ENCODE measurements at regions not wholly inside any gene's neighbourhood (a gene's known extent, or its start where the extent isn't known, plus 50 kb on each side); places are given as distances from the start of the nearest gene placed in this dataset.
"Not testable (repeated sequence)": the region's sequence is repeated elsewhere in the genome, so short reads cannot be mapped to it uniquely, and the experiment has no call there.

DNA sequence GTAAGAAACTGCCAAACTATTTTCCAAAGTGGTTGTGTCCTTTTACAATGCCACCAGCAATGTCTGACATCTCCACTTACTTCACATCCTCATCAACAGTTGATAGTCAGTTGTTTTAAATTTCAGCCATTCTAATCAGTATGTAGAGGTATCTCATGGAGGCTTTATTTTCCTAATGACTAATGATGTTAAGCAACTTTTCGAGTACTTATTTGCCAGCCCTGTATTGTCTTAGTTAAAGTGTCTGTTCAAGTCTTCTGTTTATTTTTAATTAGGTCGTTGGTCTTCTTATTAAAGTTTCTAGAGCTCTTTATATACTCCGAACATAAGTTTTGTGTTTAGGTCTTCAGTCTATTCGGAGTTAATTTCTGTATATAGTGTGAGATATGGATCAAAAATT lies 54.9 kb upstream of the NBPF12 start:
- H3K4me1 ChIP-seq; intact Hi-C loops (cut with DNase I); H3K4me3 ChIP-seq; H3K36me3 ChIP-seq; H3K9me3 ChIP-seq; DNase-seq (ENCODE audit: low spot score in 2 of 2); H3K27me3 ChIP-seq; H3K27ac ChIP-seq: not testable (repeated sequence)

DNA sequence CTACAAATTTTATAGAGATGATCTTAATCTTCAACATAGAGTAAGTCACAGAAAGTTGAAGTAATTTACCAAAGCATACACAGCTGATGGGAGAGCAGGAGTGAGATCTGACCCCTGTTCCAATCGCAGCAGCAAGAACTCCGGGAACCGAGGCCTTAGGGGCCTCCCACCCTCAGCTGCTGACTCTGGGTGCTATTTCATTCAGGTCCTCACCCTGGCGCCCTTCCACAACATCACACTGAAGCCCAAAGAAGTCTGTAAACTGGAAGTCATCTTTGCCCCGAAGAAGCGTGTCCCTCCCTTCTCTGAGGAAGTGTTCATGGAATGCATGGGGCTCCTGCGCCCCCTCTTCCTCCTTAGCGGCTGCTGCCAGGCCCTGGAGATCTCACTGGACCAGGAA lies 57.0 kb upstream of the NBPF12 start:
- H3K27ac ChIP-seq; H3K4me1 ChIP-seq; intact Hi-C loops (cut with DNase I); H3K27me3 ChIP-seq; H3K36me3 ChIP-seq; H3K4me3 ChIP-seq; DNase-seq (ENCODE audit: low spot score in 2 of 2); H3K9me3 ChIP-seq: not testable (repeated sequence)

DNA sequence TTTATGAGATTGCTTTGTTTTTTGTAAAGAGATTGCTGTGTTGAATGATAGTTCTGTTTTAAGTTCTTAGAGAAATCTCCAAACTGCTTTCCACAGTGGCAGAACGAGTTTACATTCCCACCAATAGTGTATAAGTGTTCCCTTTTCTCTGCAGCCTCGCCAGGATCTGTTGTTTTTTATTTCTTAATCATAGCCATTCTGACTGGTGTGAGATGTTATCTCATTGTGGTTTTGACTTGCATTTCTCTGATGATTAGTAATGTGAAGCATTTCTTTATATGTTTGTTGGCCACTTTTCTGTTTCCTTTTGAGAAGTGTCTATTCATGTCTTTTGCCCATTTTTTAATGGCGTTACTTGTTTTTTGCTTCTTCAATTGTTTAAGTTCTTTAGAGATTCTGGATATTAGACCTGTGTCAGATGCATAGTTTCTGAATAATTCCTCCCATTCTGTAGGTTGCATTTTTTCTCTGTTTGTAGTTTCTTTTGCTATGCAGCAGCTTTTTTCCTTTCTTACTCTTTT lies 74.3 kb upstream of the NBPF12 start:
- intact Hi-C loops (cut with DNase I); H3K27ac ChIP-seq; H3K36me3 ChIP-seq; H3K27me3 ChIP-seq; H3K4me1 ChIP-seq; H3K9me3 ChIP-seq; DNase-seq (ENCODE audit: low spot score in 2 of 2); H3K4me3 ChIP-seq: not testable (repeated sequence)

DNA sequence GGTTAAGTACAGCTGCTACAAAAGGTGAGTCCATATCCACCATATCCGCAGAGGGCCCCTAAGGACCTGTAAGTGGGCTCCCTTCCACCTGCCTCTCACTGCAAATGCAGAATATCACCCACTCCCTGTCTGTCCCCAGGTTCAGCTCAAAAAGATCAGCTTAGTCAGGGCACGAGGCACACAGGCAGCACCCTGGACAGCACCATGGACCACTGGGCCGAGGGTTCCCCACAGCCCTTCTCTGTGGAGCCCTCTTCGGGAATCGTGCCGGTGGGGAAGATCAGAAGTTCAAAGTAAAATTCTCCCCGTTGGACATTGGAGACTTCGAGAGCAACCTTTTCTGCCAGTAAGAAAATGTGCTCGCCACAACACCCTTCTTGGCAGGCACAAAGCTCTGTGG lies 85.0 kb upstream of the NBPF12 start:
- H3K27me3 ChIP-seq; H3K36me3 ChIP-seq; H3K27ac ChIP-seq; H3K4me3 ChIP-seq; DNase-seq (ENCODE audit: low spot score in 2 of 2); H3K4me1 ChIP-seq; H3K9me3 ChIP-seq; intact Hi-C loops (cut with DNase I): not testable (repeated sequence)

DNA sequence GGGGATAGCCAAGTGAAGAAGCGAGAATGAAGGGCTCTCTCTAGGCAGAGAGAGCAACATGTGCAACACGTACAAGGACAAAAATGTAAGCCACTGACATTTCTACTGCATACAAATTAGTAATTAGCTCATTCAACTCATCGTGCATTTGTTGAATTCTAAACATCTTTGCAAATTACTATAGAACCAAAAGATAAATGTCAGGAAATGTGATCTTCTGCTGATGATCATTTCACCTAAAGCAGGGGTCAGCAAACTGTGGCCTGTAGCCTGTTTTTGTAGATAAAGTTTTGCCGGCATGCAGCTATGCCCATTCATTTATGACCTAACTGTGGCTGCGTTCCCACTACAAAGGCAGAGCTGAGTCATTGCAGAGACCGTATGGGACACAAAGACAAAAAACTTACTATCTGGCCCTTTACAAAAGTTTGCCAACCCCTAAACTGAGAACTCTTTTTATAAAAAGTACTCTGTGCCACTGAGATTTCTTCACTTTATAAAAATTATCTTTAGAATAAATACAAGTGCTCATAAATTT lies 87.7 kb upstream of the NBPF12 start:
- H3K4me3 ChIP-seq; DNase-seq (ENCODE audit: low spot score in 2 of 2); H3K27ac ChIP-seq; H3K4me1 ChIP-seq; H3K36me3 ChIP-seq; H3K9me3 ChIP-seq; H3K27me3 ChIP-seq; intact Hi-C loops (cut with DNase I): not testable (repeated sequence)

DNA sequence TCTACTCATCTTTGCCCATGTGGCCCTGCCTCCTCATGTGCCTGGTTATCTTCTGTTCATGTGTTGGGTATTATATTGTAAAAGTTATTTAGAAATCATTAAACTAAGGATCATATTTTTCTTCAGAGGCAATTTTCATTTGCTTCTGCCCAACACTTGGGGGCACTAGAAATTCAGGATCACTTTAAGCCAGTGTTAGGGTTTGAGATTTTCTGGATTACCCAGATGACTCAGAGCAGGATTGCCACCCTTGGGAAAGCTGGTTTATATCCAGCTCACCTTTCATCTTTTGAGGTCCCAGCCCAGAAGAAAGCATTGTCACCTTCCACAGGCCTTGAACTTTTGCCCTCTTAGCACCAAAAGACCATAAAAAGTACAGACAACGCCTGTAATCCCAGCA lies 99.4 kb upstream of the NBPF12 start:
- H3K4me3 ChIP-seq; intact Hi-C loops (cut with DNase I); H3K27ac ChIP-seq; DNase-seq (ENCODE audit: low spot score in 2 of 2); H3K36me3 ChIP-seq; H3K27me3 ChIP-seq; H3K4me1 ChIP-seq; H3K9me3 ChIP-seq: not testable (repeated sequence)

DNA sequence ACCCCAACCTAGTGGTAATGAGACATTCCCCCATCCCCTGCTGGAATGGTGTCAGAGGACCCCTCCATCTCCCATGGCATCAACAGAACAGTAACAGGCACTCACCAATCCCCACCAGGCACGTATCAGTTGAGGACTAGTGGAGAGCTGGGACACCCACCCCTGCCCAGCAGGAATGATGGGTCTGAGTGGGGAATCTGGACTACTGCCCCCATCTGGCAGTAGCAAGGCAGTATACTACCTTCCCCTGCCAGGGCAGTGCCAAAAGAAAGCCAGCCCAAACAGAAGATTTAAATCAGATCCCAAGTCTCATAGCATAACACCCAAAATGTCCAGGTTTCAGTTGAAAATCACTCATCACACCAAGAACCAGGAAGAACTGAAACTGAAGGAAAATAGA lies 111.2 kb upstream of the NBPF12 start:
- H3K27me3 ChIP-seq; H3K9me3 ChIP-seq; intact Hi-C loops (cut with DNase I); H3K36me3 ChIP-seq; DNase-seq (ENCODE audit: low spot score in 2 of 2); H3K4me3 ChIP-seq; H3K27ac ChIP-seq; H3K4me1 ChIP-seq: not testable (repeated sequence)

DNA sequence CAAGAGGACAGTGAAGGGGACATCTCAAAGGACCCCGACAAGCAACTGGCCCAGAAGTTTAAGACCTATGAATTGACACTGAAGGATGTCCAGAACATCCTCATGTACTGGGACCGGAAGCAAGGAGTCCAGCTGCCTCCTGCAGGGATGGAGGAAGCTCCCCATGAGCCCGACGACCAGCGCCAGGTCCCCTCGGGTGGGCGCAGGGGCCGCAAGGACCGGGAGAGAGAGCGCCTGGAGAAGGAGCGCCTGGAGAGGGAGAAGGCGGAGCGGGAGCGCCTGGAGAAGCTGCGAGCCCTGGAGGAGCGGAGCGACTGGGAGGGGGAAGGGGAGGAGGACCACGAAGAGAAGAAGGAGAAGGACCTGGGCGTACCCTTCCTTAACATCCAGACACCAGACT lies 143.9 kb upstream of the NBPF12 start:
- H3K36me3 ChIP-seq; intact Hi-C loops (cut with DNase I): not testable (repeated sequence)

DNA sequence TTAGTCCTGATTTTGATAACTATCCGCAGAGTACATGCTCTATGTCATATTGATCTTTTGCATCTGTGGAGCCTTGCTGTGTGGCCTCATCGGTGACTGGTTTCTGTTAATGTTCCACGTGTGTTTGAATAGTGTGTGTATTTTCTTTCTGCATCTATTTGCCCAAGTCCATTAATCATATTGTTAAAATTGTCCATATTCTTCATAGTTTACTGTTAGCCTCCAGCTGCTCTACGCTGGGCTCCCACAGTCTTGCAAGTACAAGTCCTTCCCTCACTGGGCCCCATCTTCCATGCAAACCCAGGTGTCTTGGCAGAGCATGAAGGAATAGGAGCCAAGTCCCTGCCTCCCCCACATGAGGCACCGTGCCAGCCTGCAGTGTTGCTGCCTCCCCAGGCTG lies 145.4 kb upstream of the NBPF12 start:
- H3K27me3 ChIP-seq; intact Hi-C loops (cut with DNase I); H3K36me3 ChIP-seq; H3K4me3 ChIP-seq; H3K4me1 ChIP-seq; H3K9me3 ChIP-seq; DNase-seq (ENCODE audit: low spot score in 2 of 2); H3K27ac ChIP-seq: not testable (repeated sequence)

More for the DNA sequence above, 143.9 kb upstream of the NBPF12 start:
- not testable (repeated sequence) for H3K27me3 ChIP-seq; H3K4me3 ChIP-seq; H3K4me1 ChIP-seq; H3K9me3 ChIP-seq; H3K27ac ChIP-seq; DNase-seq (ENCODE audit: low spot score in 2 of 2)

DNA sequence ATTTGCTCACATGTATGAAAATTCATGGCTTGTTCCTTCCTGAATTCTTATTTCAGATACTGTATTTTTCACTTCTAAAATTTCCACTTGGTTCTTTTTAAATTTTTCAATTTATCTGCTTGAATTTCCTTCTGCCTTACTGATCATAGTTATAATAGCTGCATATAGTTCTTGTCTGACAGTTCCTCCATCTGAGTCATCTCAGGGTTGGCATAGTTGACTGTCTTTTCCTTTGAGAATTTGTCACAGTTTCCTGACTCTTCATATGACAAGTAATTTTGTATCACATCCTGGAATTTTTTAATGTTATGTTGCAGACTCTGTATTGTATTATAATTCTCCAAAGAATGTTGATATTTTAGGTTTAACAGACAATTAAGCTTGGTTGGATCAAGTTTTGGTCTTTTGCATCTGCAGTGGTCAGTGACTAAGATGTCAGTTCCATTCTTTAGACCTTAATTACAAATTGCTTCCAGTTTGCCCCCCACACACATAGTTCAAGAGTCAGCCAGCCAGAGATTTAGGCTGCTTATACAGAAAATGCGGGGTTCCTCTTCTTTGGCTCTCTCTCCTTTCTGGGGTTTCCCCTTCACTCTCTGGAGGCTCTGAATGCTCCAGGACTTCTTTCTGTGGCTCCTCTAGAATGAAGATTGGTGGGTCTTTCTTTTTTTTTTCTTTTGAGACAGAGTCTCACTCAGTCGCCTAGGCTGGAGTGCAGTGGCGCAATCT lies 153.7 kb upstream of the NBPF12 start:
- H3K9me3 ChIP-seq; H3K4me3 ChIP-seq; H3K36me3 ChIP-seq; H3K27ac ChIP-seq; DNase-seq (ENCODE audit: low spot score in 2 of 2); H3K27me3 ChIP-seq; intact Hi-C loops (cut with DNase I); H3K4me1 ChIP-seq: not testable (repeated sequence)

DNA sequence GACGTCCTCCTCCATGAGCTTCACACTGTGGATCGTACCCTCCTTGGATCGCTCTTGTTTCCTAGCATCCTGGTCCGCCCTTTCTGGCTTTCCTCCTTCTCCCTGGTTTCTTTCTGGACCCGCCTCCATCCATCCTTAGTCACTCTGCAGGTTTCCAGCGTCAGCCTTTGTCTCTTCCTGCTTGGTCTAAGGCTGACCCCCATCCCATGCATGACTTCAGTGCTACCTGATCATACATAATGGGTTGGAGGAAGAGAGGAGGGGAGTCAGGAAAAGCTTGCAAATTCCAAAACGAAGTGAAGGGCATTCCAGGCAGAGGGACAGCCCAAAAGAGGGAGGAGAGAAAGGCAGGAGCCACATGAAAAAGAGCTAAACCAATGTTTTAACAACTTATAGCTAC lies 156.9 kb upstream of the NBPF12 start:
- intact Hi-C loops (cut with DNase I); H3K27ac ChIP-seq; H3K4me1 ChIP-seq; H3K4me3 ChIP-seq; H3K36me3 ChIP-seq; H3K9me3 ChIP-seq; DNase-seq (ENCODE audit: low spot score in 2 of 2); H3K27me3 ChIP-seq: not testable (repeated sequence)

DNA sequence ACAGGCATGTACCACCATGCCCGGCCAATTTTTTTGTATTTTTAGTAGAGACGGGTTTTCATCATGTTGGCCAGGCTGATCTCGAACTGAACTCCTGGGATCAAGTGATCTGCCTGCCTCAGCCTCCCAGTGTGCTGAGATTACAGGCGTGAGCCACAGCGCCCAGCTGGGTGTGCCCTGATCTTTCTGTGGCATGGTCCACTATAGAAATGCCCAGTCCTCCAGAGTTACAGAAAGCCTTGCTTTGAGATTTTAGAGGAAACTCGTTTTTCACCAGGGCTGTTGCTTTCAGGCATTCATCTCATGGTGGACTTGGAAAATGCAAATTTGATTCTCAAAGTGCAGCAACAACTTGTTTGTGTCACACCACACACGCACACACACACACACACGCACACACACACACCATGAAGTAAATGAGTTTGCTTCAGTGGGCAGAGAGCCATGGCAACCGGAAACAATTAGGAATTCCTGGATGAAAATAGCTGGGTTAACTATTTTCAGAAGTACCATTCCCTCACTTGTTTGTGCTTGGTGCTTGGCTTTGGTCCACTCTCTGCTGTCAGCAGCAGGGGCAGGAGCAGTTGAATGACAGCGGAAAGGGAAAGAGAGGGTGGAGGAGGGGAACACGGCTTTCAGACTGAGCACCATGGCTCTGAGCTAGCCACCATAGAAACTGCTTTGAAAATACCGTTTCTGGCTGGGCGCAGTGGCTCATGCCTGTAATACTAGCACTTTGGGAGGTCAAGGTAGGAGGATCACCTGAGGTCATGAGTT lies 160.1 kb upstream of the NBPF12 start:
- H3K27ac ChIP-seq: peak overlapping the region; percentile 38 to 41
- H3K27me3 ChIP-seq; H3K4me3 ChIP-seq; H3K9me3 ChIP-seq; H3K36me3 ChIP-seq; H3K4me1 ChIP-seq; intact Hi-C loops (cut with DNase I): not testable (repeated sequence)
- DNase-seq (ENCODE audit: low spot score in 2 of 2): peak in 1 of 2 donors; percentile 86

DNA sequence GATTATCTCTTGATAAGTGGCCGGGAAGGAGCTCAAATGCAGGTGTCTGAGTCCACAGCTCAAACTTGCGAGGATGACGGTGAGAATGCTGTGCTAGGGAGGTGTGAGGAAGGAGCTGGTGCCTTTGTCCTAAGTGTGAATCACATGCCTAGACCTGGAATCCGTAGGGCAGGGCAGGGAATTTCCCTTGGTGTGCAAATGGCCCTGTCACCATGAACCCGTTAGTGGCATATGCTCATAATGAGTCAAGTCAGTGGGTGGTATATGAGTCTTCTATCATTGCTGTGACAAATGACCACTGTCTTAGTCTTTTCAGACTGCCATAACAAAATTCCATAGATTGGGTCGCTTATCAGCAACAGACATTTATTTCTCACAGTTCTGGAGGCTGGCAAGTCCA lies 163.1 kb upstream of the NBPF12 start:
- intact Hi-C loops (cut with DNase I); H3K27ac ChIP-seq; H3K9me3 ChIP-seq; H3K4me3 ChIP-seq; H3K27me3 ChIP-seq; H3K4me1 ChIP-seq; H3K36me3 ChIP-seq; DNase-seq (ENCODE audit: low spot score in 2 of 2): not testable (repeated sequence)

DNA sequence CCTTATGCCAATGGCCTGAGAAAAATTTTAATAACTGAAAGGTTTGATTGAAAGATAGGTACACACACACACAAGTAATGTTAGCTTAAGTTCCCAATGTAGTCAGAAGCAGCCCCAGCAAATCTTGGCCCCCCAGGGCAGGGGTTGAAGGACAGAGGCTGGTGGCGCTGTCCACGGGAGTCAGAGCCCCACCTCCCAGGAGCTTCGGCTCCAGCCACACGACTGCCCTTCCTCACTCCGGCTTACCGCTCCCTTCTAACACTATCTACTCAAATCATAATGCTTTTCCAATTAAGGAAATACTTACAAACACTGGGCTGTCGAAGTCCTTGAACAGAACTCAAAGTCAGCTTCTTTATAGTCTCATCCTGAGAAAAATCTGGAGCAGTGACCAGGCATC lies 163.9 kb upstream of the NBPF12 start:
- H3K27me3 ChIP-seq; H3K4me3 ChIP-seq; H3K36me3 ChIP-seq; H3K27ac ChIP-seq; H3K4me1 ChIP-seq; intact Hi-C loops (cut with DNase I); H3K9me3 ChIP-seq; DNase-seq (ENCODE audit: low spot score in 2 of 2): not testable (repeated sequence)
